ENCODE measurements at regions not wholly inside any gene's neighbourhood (a gene's known extent, or its start where the extent isn't known, plus 50 kb on each side); places are given as distances from the start of the nearest gene placed in this dataset.
"Not testable (repeated sequence)": the region's sequence is repeated elsewhere in the genome, so short reads cannot be mapped to it uniquely, and the experiment has no call there.

GRCh38 chr3:177405191-177405672 is 207.9 kb upstream of the TBL1XR1 start:
- no peak overlapping the region for H3K4me3 ChIP-seq (ENCODE audit: low read depth, low read length)
- no peak for DNase-seq (ENCODE audit: low read depth)
- TF ChIP-seq MAX (IDR thresholded peaks at IDR 0.05; ENCODE audit: low read depth, low read length) (no peak), MYC (IDR thresholded peaks at IDR 0.05; ENCODE audit: low read depth, low read length) (no peak)

GRCh38 chr3:177410730-177411129 is 213.4 kb upstream of the TBL1XR1 start:
- no peak overlapping the region for H3K4me3 ChIP-seq (ENCODE audit: low read depth, low read length)
- no peak for DNase-seq (ENCODE audit: low read depth)
- TF ChIP-seq CTCF (IDR thresholded peaks at IDR 0.05; ENCODE audit: low read depth, low read length) (no peak), MAX (IDR thresholded peaks at IDR 0.05; ENCODE audit: low read depth, low read length) (no peak), MYC (IDR thresholded peaks at IDR 0.05; ENCODE audit: low read depth, low read length) (no peak), POLR2A (IDR thresholded peaks at IDR 0.05; ENCODE audit: extremely low read depth, insufficient read length) (no peak)

GRCh38 chr3:177411201-177411600 is 213.9 kb upstream of the TBL1XR1 start:
- H3K4me3 ChIP-seq (ENCODE audit: low read depth, low read length), result no peak overlapping the region
- no peak for DNase-seq (ENCODE audit: low read depth)
- TF ChIP-seq MAX (IDR thresholded peaks at IDR 0.05; ENCODE audit: low read depth, low read length) (no peak), POLR2A (IDR thresholded peaks at IDR 0.05; ENCODE audit: extremely low read depth, insufficient read length) (no peak), CTCF (IDR thresholded peaks at IDR 0.05; ENCODE audit: low read depth, low read length) (no peak), MYC (IDR thresholded peaks at IDR 0.05; ENCODE audit: low read depth, low read length) (no peak)

GRCh38 chr3:177412677-177413170 is 215.4 kb upstream of the TBL1XR1 start:
- DNase-seq (ENCODE audit: low read depth); H3K4me3 ChIP-seq (ENCODE audit: low read depth, low read length): not testable (repeated sequence)

GRCh38 chr3:177414093-177414492 is 216.8 kb upstream of the TBL1XR1 start:
- no peak for DNase-seq (ENCODE audit: low read depth)
- TF ChIP-seq CTCF (IDR thresholded peaks at IDR 0.05; ENCODE audit: low read depth, low read length), result no peak
- no peak for TF ChIP-seq MYC (IDR thresholded peaks at IDR 0.05; ENCODE audit: low read depth, low read length)
- TF ChIP-seq MAX (IDR thresholded peaks at IDR 0.05; ENCODE audit: low read depth, low read length), result no peak
- TF ChIP-seq POLR2A (IDR thresholded peaks at IDR 0.05; ENCODE audit: extremely low read depth, insufficient read length), result no peak
- H3K4me3 ChIP-seq (ENCODE audit: low read depth, low read length), result no peak overlapping the region

- DNase-seq (ENCODE audit: low read depth), result no peak
- TF ChIP-seq POLR2A (IDR thresholded peaks at IDR 0.05; ENCODE audit: extremely low read depth, insufficient read length) (no peak), MAX (IDR thresholded peaks at IDR 0.05; ENCODE audit: low read depth, low read length) (no peak), MYC (IDR thresholded peaks at IDR 0.05; ENCODE audit: low read depth, low read length) (no peak), CTCF (IDR thresholded peaks at IDR 0.05; ENCODE audit: low read depth, low read length) (no peak)
- H3K4me3 ChIP-seq (ENCODE audit: low read depth, low read length), result no peak overlapping the region
These were observed 221.5 kb upstream of the TBL1XR1 start for GRCh38 chr3:177418787-177419186.
